Adrenal gland (tissue), 5 donors: ENCODE measurements at regions not wholly inside any gene's neighbourhood (a gene's known extent, or its start where the extent isn't known, plus 50 kb on each side); places are given as distances from the start of the nearest gene placed in this dataset.

Experiments used
- CTCF ChIP-seq, 6 experiments: fragments of 450-650 bp in 4 of 6; fragments of 200-600 bp in 2 of 6; sonication (generic) in 1 of 6; IDR thresholded peaks; 1 replicate in 5 of 6; 2 replicates in 1 of 6; pipeline versions ENCODE4 v1.5.1 to v1.8.0; 2016 to 2021; ENCODE audit warnings: antibody characterized with exemption in 6 of 6, mild to moderate bottlenecking in 2 of 6, moderate library complexity in 1 of 6
- POLR2A ChIP-seq, 2 donors: fragments of 450-650 bp; IDR thresholded peaks; one replicate each; pipeline ENCODE4 v1.6.1; 2017; ENCODE audit warnings: antibody characterized with exemption in 2 of 2, mild to moderate bottlenecking in 2 of 2, moderate library complexity in 1 of 2
- donor health status: DM: no; HTN: no; CAD: no.

GRCh38 chr15:62977952-62978811 lies 64.4 kb upstream of the TPM1 start:
- no peak for TF ChIP-seq CTCF (IDR thresholded peaks at IDR 0.05)
- TF ChIP-seq POLR2A (IDR thresholded peaks at IDR 0.05), result no peak
